ENCODE measurements at regions not wholly inside any gene's neighbourhood (a gene's known extent, or its start where the extent isn't known, plus 50 kb on each side); places are given as distances from the start of the nearest gene placed in this dataset.
"Not testable (repeated sequence)": the region's sequence is repeated elsewhere in the genome, so short reads cannot be mapped to it uniquely, and the experiment has no call there.

DNA sequence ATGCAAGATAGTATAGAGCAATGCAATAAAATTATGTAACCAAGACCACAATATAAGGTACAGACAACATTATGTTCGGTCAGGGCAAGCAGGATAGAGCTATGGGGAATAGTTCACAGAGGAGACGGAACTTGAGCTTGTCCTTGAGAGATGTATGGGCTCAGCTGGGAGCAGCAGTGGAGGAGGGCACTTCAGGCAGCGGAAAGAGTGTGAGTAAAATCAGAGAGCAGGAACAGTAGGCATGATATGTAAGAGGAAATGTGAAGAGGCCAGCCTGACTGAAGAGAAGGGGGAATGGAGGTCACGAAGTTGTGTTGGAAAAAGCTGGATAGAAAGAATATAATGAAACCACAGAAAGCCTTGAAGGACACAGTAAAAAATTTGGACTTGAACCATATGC lies 217.2 kb upstream of the NOCT start:
- no peak for DNase-seq (ENCODE audit: low read depth)

DNA sequence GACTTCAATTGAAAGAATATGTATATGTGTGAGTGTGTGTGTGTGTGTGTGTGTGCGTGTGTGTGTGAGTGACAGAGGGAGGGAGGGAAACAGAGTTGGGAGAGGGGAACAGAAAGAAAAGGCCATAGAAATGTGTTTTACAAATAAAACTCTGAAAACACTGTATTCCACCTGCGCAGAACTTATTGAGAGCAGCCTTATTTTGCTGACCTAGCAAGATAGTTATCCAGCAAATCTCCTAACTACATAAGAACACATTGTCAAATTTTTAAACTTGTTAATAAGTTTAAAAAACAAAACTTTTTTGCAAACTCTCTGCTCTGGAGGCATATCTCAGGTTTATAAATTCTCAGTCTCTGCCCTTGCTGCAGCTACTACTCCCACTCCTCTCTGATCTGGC lies 217.9 kb upstream of the NOCT start:
- DNase-seq (ENCODE audit: low read depth), result no peak

DNA sequence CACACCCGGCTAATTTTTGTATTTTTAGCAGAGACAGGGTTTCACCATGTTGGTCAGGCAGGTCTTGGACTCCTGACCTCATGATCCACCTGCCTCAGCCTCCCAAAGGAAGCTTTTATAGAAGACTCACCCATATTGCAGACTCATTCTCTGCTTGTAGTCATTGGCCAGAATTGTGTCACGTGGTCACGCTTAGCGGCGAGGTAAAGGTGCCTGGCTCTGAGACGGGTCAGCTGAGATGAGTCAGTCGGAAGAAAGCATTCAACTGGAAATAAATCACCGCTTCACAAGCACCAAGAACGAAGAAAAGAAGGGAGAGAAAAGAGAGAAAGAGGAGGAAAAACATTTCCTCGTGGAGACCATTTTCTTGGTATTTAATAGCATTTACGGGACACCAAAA lies 218.8 kb upstream of the NOCT start:
- DNase-seq (ENCODE audit: low read depth), result no peak

DNA sequence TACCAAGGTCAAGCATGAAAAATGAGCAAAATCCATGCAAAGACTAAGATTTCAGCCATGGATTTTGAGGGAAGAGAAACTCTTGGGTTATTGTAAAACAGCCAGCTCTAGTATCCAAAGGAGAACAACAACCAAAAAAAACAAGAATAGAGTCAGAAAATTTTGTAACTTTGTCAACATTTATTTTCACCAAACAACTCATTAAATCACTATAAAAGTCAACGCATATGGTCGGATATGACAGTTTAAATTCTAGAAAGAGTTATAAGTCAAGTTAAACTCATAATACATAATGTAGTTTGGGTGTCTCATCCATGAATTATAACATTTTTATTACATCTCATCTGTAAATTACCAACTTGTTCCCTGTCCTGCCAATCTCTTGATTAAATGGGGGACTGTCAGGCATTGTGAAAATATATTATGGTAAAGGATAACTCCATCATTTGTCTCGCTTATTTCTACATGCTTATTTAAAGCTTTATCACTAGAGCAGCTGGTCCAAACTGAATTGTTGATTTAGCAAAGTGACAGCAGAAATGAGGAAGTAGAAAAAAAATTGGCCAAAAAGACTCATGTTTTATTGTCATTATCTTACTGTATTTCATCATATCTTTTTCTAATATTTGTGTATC lies 224.8 kb upstream of the NOCT start:
- DNase-seq (ENCODE audit: low read depth), result no peak

DNA sequence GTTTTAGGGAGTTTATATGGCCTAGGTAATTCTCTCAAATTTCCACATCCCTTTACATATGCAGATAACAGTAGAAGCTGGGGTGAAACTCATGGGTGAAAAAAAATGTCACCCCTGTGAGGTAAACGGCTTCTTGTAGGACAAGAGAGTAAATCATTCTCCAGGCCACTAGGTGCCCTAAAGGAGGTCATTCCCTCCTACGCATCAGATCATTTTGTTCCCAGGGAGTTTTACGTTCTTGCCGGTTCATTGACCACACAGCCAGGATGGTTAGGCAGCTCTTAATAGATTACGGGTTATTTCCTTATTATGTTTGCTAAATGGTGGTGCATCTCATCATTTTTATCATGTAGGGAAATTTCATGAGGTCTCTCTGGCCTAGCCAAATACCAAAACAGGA lies 225.8 kb upstream of the NOCT start:
- no peak for DNase-seq (ENCODE audit: low read depth)

DNA sequence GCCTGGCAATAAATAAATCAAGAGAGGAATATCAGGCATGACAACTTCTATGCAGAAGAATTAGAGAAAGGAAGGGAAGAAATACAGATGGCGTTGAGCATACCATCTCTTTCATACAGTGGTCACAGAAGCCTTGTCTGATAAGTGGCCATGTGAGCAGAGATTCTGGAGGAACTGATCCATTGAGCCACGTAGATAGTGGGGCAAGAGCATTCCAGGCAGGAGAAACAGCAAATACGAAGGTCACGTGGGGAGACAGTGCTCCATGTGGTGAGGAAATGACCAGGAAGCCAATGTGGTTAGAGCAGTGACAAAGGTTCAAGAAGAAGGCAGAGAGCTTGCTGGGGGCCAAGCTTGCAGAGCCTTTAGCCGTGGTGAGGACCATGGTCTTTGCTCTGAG lies 226.7 kb upstream of the NOCT start:
- no peak for DNase-seq (ENCODE audit: low read depth)

DNA sequence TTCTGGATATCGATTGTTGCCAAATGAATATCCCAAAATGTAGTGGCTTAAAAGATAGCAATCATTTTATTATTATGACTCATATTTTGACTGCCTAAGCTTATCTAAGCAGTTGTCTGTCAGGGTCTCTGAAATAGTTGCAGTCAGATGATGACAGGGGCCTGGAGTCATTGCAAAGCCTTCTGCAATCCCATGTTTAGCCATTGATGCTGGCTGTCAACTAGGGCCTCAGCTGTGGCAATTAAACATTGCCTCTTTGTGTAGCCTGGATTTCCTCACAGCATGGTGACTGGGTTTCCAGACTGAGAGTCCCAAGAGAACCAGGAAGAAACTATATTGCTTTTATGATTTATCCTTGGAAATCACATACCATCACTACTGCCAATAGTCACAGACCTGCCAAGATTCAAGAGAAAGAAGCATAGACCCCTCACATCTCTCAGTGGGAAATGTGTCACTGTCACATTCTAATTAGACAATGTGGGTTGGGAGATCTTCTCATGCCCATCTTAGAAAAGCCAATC lies 227.3 kb upstream of the NOCT start:
- DNase-seq (ENCODE audit: low read depth), result no peak

DNA sequence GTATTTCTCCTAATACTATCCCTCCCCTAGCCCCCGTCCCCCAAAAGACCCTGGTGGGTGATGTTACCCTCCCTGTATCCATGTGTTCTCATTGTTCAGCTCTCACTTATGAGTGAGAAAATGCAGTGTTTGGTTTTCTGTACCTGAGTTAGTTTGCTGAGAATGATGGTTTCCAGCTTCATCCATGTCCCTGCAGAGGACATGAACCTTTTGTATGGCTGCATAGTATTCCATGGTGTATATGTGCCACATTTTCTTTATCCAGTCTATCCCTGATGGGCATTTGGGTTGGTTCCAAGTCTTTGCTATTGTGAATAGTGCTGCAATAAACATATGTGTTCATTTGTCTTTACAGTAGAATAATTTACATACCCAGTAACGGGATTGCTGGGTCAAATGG lies 235.8 kb upstream of the NOCT start:
- not testable (repeated sequence) for DNase-seq (ENCODE audit: low read depth)

DNA sequence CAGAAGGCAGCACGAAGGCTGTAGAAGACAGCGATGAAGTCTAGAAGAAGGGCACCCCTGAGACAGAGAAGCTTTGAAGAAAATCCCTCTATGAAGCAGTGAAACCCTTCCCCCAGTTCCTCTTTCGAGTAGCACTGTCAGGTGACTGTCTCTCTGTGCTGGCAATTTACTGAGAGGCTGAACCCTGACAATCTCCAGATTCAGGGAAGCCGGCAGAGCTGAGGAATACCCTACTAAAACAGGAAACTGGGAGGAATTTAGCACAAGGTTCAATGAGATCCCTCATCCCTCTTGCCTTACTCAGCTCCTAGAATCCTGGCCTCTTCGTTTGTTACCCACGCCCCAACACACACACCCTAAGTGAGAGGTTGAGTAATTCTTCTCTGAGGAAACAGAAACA lies 239.7 kb upstream of the NOCT start:
- DNase-seq (ENCODE audit: low read depth), result no peak

DNA sequence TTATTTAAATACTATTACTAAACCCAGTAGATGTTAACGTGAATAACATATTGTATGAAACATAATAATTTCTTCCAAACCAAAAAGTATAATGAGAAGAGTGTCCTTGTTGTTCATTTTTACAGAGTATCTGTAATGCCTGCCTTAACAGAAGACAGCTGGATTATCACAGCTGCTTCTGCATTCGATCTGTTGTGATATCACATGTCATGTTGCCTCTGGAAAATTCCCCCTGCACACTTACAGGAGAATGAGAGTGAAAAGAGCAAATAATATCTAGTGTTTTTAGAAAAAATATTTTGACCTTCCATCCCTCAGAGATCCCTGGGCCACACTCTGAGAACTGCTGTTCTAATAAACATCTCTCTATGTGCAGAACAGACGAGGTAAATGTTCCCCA lies 240.1 kb upstream of the NOCT start:
- no peak for DNase-seq (ENCODE audit: low read depth)

DNA sequence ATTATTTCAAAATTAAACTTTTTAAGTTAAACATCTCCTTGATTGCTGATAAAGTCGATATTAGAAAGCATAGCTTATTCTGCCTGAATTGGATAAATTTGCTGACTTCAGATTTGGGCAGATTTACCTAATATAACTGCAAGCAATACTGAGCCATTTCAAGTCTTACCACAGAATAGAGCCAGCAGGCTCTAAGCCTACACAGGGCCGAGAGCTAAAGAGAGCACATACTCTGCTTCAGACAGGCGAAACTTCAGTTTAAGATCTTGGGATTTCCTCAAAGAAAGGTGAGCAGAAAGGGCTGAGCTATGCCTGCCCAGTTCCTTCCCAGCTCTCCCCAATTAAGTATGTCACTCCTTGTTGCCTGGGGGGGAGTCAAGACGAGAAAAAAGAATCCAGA lies 240.6 kb upstream of the NOCT start:
- DNase-seq (ENCODE audit: low read depth), result no peak

DNA sequence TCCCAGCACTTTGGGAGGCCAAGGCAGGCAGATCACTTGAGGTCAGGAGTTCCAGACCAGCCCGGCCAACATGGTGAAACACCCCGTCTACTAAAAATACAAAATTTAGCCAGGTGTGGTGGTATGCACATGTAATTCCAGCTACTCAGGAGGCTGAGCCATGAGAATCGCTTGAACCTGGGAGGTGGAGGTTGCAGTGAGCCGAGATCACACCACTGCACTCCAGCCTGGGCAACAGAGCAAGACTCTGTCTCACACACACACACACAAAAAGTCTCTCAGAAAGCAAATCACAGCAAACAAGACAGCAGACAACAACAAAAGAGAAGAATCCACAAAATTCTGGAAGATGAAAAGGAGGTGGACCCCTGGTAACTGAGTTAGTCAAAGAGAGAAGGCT lies 241.5 kb upstream of the NOCT start:
- DNase-seq (ENCODE audit: low read depth), result not testable (repeated sequence)

DNA sequence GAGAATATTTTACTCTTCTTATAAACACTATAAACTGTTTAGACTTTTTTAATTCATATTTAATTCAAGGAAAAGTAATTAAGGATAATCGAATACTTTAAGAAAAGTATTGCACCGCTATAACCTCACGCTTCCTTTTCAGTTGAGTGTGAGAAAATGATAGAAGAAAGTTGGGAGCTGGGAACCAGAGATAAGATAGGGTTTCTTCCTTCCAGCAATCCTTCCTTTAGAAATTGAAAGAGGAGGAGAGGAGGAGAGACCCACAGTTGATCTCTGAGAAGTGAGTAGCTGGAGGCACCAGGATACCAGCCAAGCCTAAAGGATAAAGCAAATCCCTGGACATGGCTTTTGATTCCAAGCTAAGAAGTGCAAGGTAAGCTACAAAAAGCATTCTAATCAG lies 242.3 kb upstream of the NOCT start:
- DNase-seq (ENCODE audit: low read depth), result no peak

DNA sequence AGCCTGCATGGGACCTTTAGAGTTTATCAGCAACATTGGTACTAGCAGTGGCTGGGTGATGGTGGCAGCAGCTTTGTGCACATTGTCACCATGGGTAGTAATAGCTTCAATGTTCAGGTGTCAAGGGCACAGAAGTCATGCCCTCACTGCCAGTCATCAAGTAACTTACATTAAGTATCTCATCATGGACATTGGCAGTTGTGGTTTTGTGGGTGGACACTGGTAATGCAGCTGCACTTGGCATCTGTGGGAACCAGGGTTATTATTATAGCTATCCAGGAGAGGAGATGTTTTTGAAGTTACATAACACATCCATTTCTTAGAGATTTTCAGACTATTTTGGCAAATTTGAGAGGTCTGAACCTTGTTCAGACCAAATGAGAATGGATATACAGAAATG lies 243.2 kb upstream of the NOCT start:
- DNase-seq (ENCODE audit: low read depth), result no peak

DNA sequence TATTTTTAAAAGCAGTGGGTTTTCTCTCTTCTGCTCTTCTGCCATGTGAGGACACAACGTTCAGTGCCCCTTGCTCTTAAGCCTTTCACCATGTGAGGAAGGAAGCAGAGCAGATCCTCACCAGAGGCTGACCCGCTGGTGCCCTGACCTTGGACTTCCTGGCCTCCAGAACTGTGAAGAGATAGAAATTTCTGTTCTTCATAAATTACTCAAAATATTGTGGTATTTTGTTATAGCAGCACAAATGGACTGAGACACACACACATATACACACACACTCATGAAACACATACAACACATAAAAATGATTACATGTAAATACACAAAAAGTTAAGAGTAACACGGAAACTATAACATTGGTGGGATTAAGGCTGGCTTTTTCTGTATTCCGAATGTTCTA lies 244.8 kb upstream of the NOCT start:
- DNase-seq (ENCODE audit: low read depth), result no peak

DNA sequence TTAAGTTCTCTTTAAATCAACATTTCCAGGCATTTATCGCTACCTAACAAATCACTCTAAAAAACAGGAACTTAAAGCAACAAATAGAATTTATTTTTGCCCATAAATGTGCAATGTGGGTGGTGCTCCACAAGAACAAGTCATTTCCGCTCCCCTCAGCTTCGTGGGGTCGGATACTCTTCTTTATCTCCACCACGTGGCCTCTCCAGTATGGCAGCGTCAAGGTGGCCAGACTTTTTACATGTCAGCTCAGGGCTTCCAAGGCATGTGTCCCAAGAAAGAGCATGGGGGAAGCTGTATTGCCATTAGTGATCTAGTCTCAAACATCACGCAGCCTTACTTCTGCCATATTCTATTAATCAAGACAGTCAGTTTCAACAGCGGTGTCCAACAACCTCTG lies 249.2 kb upstream of the NOCT start:
- no peak for DNase-seq (ENCODE audit: low read depth)

DNA sequence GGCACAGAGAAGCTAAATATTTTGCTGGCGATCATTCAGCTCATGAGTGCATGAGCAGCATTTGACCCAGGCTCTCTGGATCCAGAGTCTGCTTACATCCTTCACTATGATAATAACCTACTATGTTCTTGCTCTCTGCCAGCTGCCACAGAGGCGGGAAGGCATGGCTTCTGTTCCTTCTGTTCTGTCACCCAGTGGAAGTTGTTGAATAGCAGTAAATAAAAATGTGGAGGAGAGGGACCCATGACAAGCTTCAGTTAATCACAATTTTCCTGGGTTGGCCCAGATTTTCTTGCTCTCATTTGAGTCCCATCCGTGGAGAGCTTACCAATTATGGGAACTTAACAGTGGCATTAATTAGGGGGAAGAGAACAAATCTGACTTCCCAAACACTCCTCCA lies 250.1 kb upstream of the NOCT start:
- no peak for DNase-seq (ENCODE audit: low read depth)

DNA sequence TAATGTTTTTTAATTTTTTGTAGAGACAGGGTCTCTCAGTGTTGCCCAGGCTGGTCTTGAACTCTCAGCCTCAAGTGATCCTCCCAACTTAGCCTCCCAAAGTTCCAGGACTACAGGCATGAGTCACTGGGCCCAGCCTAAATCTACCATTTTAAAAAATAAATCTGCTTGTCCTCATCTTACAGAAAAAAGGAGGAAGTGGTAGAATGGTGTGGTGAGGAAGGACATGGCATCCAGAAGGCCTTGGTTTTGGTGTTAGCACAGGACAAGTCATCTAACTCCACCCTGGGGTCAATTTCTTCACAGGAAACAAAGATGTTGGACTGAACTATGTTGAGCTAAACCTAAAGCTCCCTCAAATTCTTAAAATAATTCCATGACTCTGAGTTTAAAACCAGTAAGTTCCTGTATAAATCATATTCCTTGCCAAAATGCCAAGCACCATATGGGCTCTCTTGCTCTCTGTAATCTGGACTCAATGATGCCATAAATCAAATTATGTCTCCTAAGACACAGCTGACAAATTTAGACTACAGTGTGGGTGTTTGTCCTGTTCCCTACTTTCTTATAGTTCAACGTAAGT lies 253.9 kb upstream of the NOCT start:
- no peak for DNase-seq (ENCODE audit: low read depth)

DNA sequence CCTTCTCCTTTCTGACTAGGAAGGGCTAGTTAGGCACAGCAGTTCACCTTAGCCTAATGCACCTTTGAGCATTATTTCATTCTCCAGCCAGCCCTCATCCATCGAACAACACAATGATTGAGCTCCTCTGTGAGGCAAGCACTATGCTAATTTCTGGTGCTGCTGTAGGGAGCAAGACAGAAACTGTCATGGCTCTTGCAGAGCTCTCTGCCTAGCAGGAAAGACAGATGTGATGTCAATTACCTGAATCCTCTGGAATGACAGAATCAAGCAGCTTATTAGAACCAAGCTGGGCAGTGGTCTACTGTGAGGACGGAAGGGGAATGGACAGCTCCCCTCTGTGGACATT lies 256.1 kb upstream of the NOCT start:
- no peak for DNase-seq (ENCODE audit: low read depth)

DNA sequence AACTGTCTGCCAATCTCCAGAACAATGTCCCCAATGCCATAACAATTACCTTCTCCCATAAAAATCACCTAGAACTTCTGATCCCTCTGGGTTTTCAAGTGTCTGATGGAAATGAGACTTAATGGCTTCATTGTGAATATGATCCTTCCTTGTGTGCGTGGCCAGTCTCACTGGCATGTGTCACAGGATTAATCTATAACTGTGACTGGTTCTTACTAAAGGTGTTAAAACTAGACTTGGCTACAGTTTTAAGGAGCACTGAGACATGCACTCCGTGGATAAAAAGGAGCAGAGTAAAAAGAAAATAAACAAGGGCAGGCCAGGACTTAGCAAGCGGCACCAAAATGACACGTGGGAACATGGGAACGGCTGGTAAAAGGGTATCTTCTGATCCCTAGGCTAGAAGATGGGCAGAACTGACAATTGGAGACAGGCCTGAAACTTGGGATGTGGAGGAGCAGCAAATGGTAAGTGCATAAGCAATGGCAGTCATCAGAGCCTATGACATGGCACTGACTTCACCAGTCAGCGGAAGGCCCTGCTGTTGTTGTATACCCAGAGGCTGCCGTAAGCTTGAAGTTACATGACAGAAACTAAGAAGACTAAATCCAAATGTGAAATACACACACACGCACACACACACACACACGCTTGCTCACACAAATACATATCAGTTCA lies 256.6 kb upstream of the NOCT start:
- DNase-seq (ENCODE audit: low read depth), result no peak

DNA sequence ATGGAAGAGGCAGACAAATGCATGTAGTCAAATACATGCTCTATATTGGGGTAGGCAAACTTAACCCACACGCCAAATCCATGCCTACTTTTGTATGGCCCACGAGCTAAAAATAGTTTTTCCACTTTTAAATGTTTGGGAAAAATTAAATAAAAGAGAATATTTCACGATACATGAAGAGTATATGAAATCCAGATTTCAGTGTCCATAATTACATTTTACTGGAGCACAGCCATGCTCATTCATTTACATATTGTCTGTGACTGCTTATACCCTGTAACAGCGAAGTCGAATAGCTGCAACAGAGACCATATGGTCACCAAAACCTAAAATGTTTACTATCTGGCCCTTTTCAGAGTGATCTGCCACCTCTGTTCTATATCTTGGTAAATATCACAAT lies 257.4 kb upstream of the NOCT start:
- DNase-seq (ENCODE audit: low read depth), result no peak

DNA sequence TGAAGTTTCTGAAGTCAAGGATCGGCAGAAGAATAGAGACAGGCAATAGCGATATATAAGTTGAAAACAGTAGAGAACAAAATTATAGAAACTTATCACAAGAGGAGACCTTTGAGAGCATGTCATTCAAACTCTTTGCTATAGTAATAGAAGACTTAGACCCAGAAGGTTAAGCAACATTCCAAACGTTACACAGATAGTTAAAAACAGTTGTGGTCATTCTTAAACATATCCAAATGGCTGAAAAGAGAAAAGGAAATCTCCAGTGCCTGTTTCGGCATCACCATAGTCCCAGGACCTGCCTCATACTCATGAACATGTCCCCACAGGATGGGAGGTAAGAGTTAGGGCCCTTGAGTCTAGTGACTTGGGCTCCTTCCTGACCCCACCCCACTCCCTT lies 258.1 kb upstream of the NOCT start:
- no peak for DNase-seq (ENCODE audit: low read depth)

DNA sequence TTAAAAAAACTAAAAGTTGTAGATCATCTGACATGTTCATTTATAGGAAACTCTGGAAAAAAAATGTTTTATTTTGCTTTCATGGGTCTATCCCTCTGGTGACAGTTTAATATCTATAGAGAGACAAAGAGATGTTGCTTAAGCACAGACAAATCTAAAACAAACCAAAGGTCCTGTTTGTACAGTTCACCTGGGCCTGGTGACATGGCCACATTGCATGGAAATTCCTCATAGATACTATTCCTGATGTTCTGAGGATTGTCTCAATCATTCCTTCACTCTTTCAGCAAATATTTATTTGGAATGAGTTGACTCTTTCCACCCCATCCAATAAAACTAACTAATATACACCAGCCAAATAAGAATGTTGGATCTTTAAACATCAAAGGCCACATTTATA lies 259.1 kb upstream of the NOCT start:
- DNase-seq (ENCODE audit: low read depth), result no peak

DNA sequence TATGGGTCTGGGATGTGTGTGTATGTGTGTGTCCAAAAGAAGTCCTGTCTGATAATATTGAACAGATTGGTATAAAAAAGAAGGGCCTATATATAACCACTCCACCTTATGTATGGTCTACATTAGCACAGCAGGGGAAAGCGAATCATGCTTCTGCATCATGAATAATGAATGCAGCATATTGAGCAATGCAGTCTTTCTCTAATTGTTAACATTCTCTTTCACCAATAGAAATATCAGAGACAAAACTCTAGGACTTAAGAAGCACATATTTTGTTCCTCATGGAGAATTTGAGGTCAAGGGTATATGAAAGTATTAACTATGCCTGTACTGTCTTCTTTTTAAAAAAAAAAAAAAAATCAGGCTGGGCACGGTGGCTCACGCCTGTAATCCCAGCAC lies 264.3 kb upstream of the NOCT start:
- DNase-seq (ENCODE audit: low read depth), result no peak

Measured in stromal cell of bone marrow (primary cell).